H1 (cell line): ENCODE measurements at regions not wholly inside any gene's neighbourhood (a gene's known extent, or its start where the extent isn't known, plus 50 kb on each side); places are given as distances from the start of the nearest gene placed in this dataset.

ENCODE experiments used
- CTCF ChIA-PET: fragments of 300-600 bp; sonication (Branson Sonifier 250); formaldehyde crosslinking; loops from one replicate; lab custom pipeline; 2021; ENCODE audit not compliant: partially characterized antibody; lab: Charles Lee
- POLR2A ChIA-PET: fragments of 300-600 bp; sonication (Branson Sonifier 250); formaldehyde crosslinking; loops from one replicate; lab custom pipeline; 2021; ENCODE audit warnings: inconsistent platforms; ENCODE audit not compliant: partially characterized antibody; lab: Charles Lee
- DNase-seq, 2 experiments: peaks; one replicate each; pipeline versions ENCODE4 v3.0.0 to v3.0.0-alpha.2; 2010 to 2022; ENCODE audit warnings: low spot score in 2 of 2, low read depth in 1 of 2, mixed read lengths in 1 of 2
- FAIRE-seq: peaks from 2 replicates; lab custom pipeline; 2011; peaks lifted over from hg19 to GRCh38; lab: Jason Lieb, UNC
- H2AFZ ChIP-seq: 2 replicates; pipeline ENCODE4 v1.8.1; 2012; ENCODE audit warnings: low read length, inconsistent platforms
- H2AK5ac ChIP-seq: 2 replicates; pipeline ENCODE4 v1.6.1; 2013; ENCODE audit warnings: low read depth, low read length
- H2BK120ac ChIP-seq: replicated peaks from 2 replicates; pipeline ENCODE3; 2013; ENCODE audit warnings: low read depth, low read length, inconsistent platforms
- H2BK12ac ChIP-seq: 2 replicates; pipeline ENCODE4 v1.6.1; 2013; ENCODE audit warnings: low read depth, low read length
- H2BK15ac ChIP-seq: 2 replicates; pipeline ENCODE4 v1.6.1; 2013; ENCODE audit warnings: low read length
- H2BK20ac ChIP-seq: 2 replicates; pipeline ENCODE4 v1.6.1; 2013; ENCODE audit warnings: low read length
- H2BK5ac ChIP-seq: 2 replicates; pipeline ENCODE4 v1.6.1; 2013; ENCODE audit warnings: low read depth, low read length
- H3K14ac ChIP-seq: 2 replicates; pipeline ENCODE4 v1.6.1; 2013; ENCODE audit warnings: inconsistent platforms; ENCODE audit not compliant: insufficient read length
- H3K18ac ChIP-seq: 2 replicates; pipeline ENCODE4 v1.6.1; 2013; ENCODE audit warnings: low read length; ENCODE audit errors: extremely low read depth
- H3K23ac ChIP-seq: 2 replicates; pipeline ENCODE4 v1.6.1; 2013; ENCODE audit warnings: inconsistent platforms; ENCODE audit not compliant: insufficient read length
- H3K23me2 ChIP-seq: 2 replicates; pipeline ENCODE4 v1.6.1; 2013; ENCODE audit warnings: low read depth, low read length
- H3K27ac ChIP-seq: 2 replicates; pipeline ENCODE4 v1.6.1; 2011; ENCODE audit warnings: low read depth, low read length, inconsistent platforms
- H3K27me3 ChIP-seq, 4 experiments: replicated peaks in 1 of 4; 1 replicate in 1 of 4; 2 replicates in 3 of 4; pipeline versions ENCODE4 v1.6.1 to v1.8.1; 2011 to 2013; ENCODE audit warnings: low read length in 3 of 4, mild to moderate bottlenecking in 3 of 4, inconsistent platforms in 2 of 4, mixed read lengths in 2 of 4, moderate library complexity in 1 of 4; ENCODE audit not compliant: control insufficient read depth in 3 of 4, insufficient read depth in 3 of 4; ENCODE audit errors: extremely low read depth in 1 of 4
- H3K36me3 ChIP-seq, 4 experiments: 2 replicates each; pipeline versions ENCODE4 v1.6.1 to v1.8.1; 2011 to 2013; ENCODE audit warnings: mild to moderate bottlenecking in 4 of 4, low read length in 3 of 4, moderate library complexity in 2 of 4, control low read depth in 1 of 4, inconsistent platforms in 1 of 4; ENCODE audit not compliant: insufficient read depth in 4 of 4, control insufficient read depth in 2 of 4
- H3K4ac ChIP-seq: replicated peaks from 2 replicates; pipeline ENCODE3; 2013; ENCODE audit warnings: low read length, low read depth, mixed read lengths, inconsistent platforms; ENCODE audit not compliant: insufficient read length
- H3K4me1 ChIP-seq, 4 experiments: replicated peaks in 1 of 4; 1 replicate in 1 of 4; 2 replicates in 3 of 4; pipeline versions ENCODE4 v1.6.1 to v1.8.1; 2011 to 2013; ENCODE audit warnings: low read length in 3 of 4, inconsistent platforms in 2 of 4, mixed read lengths in 1 of 4; ENCODE audit not compliant: insufficient read depth in 4 of 4, control insufficient read depth in 3 of 4
- H3K4me2 ChIP-seq, 2 experiments: 2 replicates each; pipeline versions ENCODE4 v1.6.1 to v1.8.1; 2011 to 2013; ENCODE audit warnings: low read depth in 2 of 2, low read length in 2 of 2, control low read depth in 1 of 2, inconsistent platforms in 1 of 2, mild to moderate bottlenecking in 1 of 2; ENCODE audit not compliant: insufficient read depth in 1 of 2
- H3K4me3 ChIP-seq, 4 experiments: fragments of 200-600, 300-600 bp in 1 of 4; sonication (generic), shearing (Covaris generic), sonication (Bioruptor Twin) in 1 of 4; 2 replicates each; pipeline versions ENCODE4 v1.5.1 to v1.8.1; 2011 to 2016; ENCODE audit warnings: low read length in 4 of 4, low read depth in 3 of 4, control low read depth in 2 of 4, inconsistent platforms in 2 of 4, mild to moderate bottlenecking in 2 of 4, mixed read lengths in 1 of 4, moderate library complexity in 1 of 4; ENCODE audit not compliant: insufficient read depth in 2 of 4; ENCODE audit errors: extremely low read depth in 1 of 4
- H3K56ac ChIP-seq: replicated peaks from 2 replicates; pipeline ENCODE3; 2013; ENCODE audit warnings: low read depth, mild to moderate bottlenecking, mixed read lengths, low read length, inconsistent platforms; ENCODE audit not compliant: insufficient read length
- H3K79me1 ChIP-seq: 2 replicates; pipeline ENCODE4 v1.6.1; 2013; ENCODE audit warnings: low read depth, low read length, control low read depth
- H3K79me2 ChIP-seq, 2 experiments: 2 replicates each; pipeline versions ENCODE4 v1.6.1 to v1.8.1; 2012 to 2013; ENCODE audit warnings: low read length in 2 of 2, mild to moderate bottlenecking in 2 of 2, inconsistent platforms in 1 of 2; ENCODE audit not compliant: insufficient read depth in 2 of 2, control insufficient read depth in 1 of 2
- H3K9ac ChIP-seq, 4 experiments: replicated peaks in 1 of 4; 1 replicate in 1 of 4; 2 replicates in 3 of 4; pipeline versions ENCODE4 v1.6.1 to v1.8.1; 2011 to 2013; ENCODE audit warnings: low read depth in 3 of 4, low read length in 3 of 4, control low read depth in 2 of 4, mild to moderate bottlenecking in 2 of 4, moderate library complexity in 2 of 4, inconsistent platforms in 1 of 4; ENCODE audit errors: extremely low read depth in 1 of 4
- H3K9me3 ChIP-seq, 2 experiments: 2 replicates each; pipeline versions ENCODE4 v1.6.1 to v1.8.1; 2012 to 2013; ENCODE audit warnings: mild to moderate bottlenecking in 2 of 2, moderate library complexity in 2 of 2, control low read depth in 1 of 2, inconsistent platforms in 1 of 2, low read depth in 1 of 2, low read length in 1 of 2, mixed read lengths in 1 of 2; ENCODE audit not compliant: insufficient read depth in 2 of 2
- H4K20me1 ChIP-seq, 2 experiments: replicated peaks in 1 of 2; 2 replicates each; pipeline versions ENCODE3 to v1.8.1; 2011 to 2013; ENCODE audit warnings: inconsistent platforms in 2 of 2, low read length in 2 of 2, mild to moderate bottlenecking in 1 of 2; ENCODE audit not compliant: insufficient read depth in 2 of 2, control insufficient read depth in 1 of 2
- H4K5ac ChIP-seq: 2 replicates; pipeline ENCODE4 v1.6.1; 2013; ENCODE audit warnings: low read length, low read depth, mixed read lengths, inconsistent platforms; ENCODE audit not compliant: insufficient read length
- H4K8ac ChIP-seq: 2 replicates; pipeline ENCODE4 v1.8.0; 2013; ENCODE audit warnings: mild to moderate bottlenecking, moderate library complexity, low read length, inconsistent platforms; ENCODE audit not compliant: insufficient read depth; ENCODE audit errors: extremely low read depth
- H4K91ac ChIP-seq: replicated peaks from 2 replicates; pipeline ENCODE3; 2013; ENCODE audit warnings: low read length, mixed read lengths, inconsistent platforms; ENCODE audit not compliant: insufficient read length
- ASH2L ChIP-seq: fragments of 200-600, 300-600 bp; sonication (generic); IDR thresholded peaks from one replicate; pipeline ENCODE4 v1.7.1; 2017; ENCODE audit warnings: low read length
- BRCA1 ChIP-seq: IDR thresholded peaks from 2 replicates; pipeline ENCODE4 v1.6.1; 2012; ENCODE audit warnings: low read depth, low read length, improper control_type of control experiment
- GABPA ChIP-seq: IDR thresholded peaks from 2 replicates; pipeline ENCODE4 v1.6.1; 2011; ENCODE audit warnings: mild to moderate bottlenecking, low read length, moderate library complexity, borderline replicate concordance; ENCODE audit not compliant: insufficient read depth
- HDAC2 ChIP-seq, 2 experiments: fragments of 300-600 bp in 1 of 2; sonication (generic) in 1 of 2; IDR thresholded peaks; 2 replicates each; pipeline ENCODE4 v1.6.1; 2011 to 2012; ENCODE audit warnings: low read depth in 2 of 2, low read length in 2 of 2, mild to moderate bottlenecking in 2 of 2, moderate library complexity in 2 of 2, borderline replicate concordance in 1 of 2, inconsistent platforms in 1 of 2
- HDAC6 ChIP-seq: IDR thresholded peaks from one replicate; pipeline ENCODE4 v1.7.1; 2012; ENCODE audit warnings: low read depth, mild to moderate bottlenecking, inconsistent platforms, low read length, moderate library complexity
- KDM4A ChIP-seq: IDR thresholded peaks from one replicate; pipeline ENCODE4 v1.7.1; 2012; ENCODE audit warnings: low read depth, mild to moderate bottlenecking, moderate library complexity, low read length, inconsistent platforms; ENCODE audit not compliant: severe bottlenecking
- SRF ChIP-seq: IDR thresholded peaks from 2 replicates; pipeline ENCODE4 v1.6.1; 2011; ENCODE audit warnings: mild to moderate bottlenecking, low read depth, low read length, moderate library complexity
- TBP ChIP-seq: IDR thresholded peaks from 2 replicates; pipeline ENCODE4 v1.6.1; 2011; ENCODE audit warnings: low read depth, low read length, improper control_type of control experiment
- USF2 ChIP-seq: IDR thresholded peaks from 2 replicates; pipeline ENCODE4 v1.6.1; 2011; ENCODE audit warnings: low read length, improper control_type of control experiment
- WGBS, 2 experiments: shearing (Covaris generic) in 1 of 2; methylation state at CpG; one replicate each; pipeline versions ENCODE4 v1.1.6 to v1.1.7; 2013 to 2015; ENCODE audit warnings: low lambda C conversion rate in 2 of 2, mixed read lengths in 2 of 2, inconsistent platforms in 1 of 2, low coverage in 1 of 2, missing lambda C conversion rate in 1 of 2; ENCODE audit not compliant: insufficient replicate concordance in 2 of 2, insufficient coverage in 1 of 2, insufficient read length in 1 of 2; ENCODE audit errors: extremely low coverage in 1 of 2, missing lambda C conversion rate in 1 of 2; 5-methylcytosine and 5-hydroxymethylcytosine counted together
- TF ChIP-seq, protein P1 (sequence below): IDR thresholded peaks from 2 replicates; pipeline ENCODE4 v1.6.1; 2012; ENCODE audit warnings: low read length, inconsistent platforms

- Histone ChIP-seq H3K18ac (no peak overlapping the region), H2BK15ac (no peak overlapping the region), H2BK12ac (no peak overlapping the region), H4K5ac (no peak overlapping the region), H2BK20ac (no peak overlapping the region), H3K14ac (no peak overlapping the region), H3K23ac (no peak overlapping the region), H4K8ac (no peak overlapping the region), H4K91ac (no peak overlapping the region), H3K56ac (no peak overlapping the region), H2AFZ (no peak overlapping the region), H3K79me1 (no peaks in the 10 kb centered on the region), H2AK5ac (no peak overlapping the region), H3K27ac (no peak overlapping the region), H3K4ac (no peak overlapping the region), H3K9me3 (no peaks in the 10 kb centered on the region), H3K4me1 (peaks cover 0 to 2% (median 0%) of the 10 kb centered on the region in 4 experiments; a peak in 1 of 7 replicates), H3K79me2 (no peaks in the 10 kb centered on the region), H3K27me3 (no peaks in the 10 kb centered on the region), H3K4me2 (no peak overlapping the region), H3K4me3 (no peak overlapping the region), H3K23me2 (no peaks in the 10 kb centered on the region), H2BK120ac (no peak overlapping the region), H3K9ac (no peak overlapping the region), H2BK5ac (no peak overlapping the region), H4K20me1 (no peaks in the 10 kb centered on the region), H3K36me3 (no peaks in the 10 kb centered on the region)
- FAIRE-seq (no peak), DNase-seq (no peak)
- WGBS, 2 experiments: 85% methylated on average over 3 of the region's 3 CpGs; no CpG with 5 or more reads in 1 of the 2 experiments
- POLR2A ChIA-PET: no interaction called here
- CTCF ChIA-PET: interaction anchor here (0.8 kb wide), 1 partner anchor 1724 kb away, joined by 3 read pairs; no protein-coding TSS in a partner anchor
- TF ChIP-seq SRF (no peak), TBP (no peak), BRCA1 (no peak), GABPA (no peak), HDAC2 (IDR thresholded peaks at IDR 0.05; ENCODE audit: borderline replicate concordance in 1 of 2, low read depth in 2 of 2, low read length in 2 of 2) (no peak), ASH2L (no peak), KDM4A (no peak), USF2 (no peak), HDAC6 (no peak)
- TF ChIP-seq, protein P1, sequence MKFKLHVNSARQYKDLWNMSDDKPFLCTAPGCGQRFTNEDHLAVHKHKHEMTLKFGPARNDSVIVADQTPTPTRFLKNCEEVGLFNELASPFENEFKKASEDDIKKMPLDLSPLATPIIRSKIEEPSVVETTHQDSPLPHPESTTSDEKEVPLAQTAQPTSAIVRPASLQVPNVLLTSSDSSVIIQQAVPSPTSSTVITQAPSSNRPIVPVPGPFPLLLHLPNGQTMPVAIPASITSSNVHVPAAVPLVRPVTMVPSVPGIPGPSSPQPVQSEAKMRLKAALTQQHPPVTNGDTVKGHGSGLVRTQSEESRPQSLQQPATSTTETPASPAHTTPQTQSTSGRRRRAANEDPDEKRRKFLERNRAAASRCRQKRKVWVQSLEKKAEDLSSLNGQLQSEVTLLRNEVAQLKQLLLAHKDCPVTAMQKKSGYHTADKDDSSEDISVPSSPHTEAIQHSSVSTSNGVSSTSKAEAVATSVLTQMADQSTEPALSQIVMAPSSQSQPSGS: no peak
Observed at GRCh38 chr4:157837071-157837703, 335.6 kb downstream of the GASK1B start.
